ENCODE measurements at regions not wholly inside any gene's neighbourhood (a gene's known extent, or its start where the extent isn't known, plus 50 kb on each side); places are given as distances from the start of the nearest gene placed in this dataset.

DNA sequence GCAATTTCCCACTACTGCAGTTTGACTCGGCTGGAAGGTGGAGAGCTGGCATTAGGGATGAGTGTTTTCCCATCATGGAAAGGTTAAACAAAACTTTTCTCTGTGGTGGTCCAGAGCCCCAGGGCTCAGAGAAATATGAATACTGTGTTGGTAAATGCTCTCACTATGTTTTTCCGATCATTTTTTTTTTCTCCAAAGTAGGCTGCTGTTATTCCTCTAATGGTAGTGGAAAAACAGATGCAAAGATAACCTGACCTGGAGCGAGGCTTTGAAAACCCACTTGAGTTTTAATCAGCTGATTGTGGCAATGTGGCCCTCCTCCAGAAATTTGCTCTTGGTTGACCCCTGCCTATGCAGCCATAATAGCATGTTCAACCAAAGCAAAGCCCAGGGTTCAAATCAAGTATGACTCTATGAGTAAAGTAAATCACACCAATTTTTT lies 320.8 kb upstream of the CTNNB1 start:
- DNase-seq, result no peak
- no peak overlapping the region for H3K56ac ChIP-seq (ENCODE audit: insufficient read length, low read depth, low read length)
- no peaks in the 10 kb centered on the region for H4K20me1 ChIP-seq (ENCODE audit: control insufficient read depth, insufficient read depth, insufficient read length)

More for the DNA sequence above, 320.8 kb upstream of the CTNNB1 start:
- no peak overlapping the region for H3K14ac ChIP-seq (ENCODE audit: insufficient read depth, low read length)
- H3K9me3 ChIP-seq (ENCODE audit: control insufficient read depth, low read depth, low read length), result no peaks in the 10 kb centered on the region
- no peak overlapping the region for H3T11ph ChIP-seq (ENCODE audit: low read length)
- Mint-ChIP-seq H3K27me3 (ENCODE audit: low read depth) (no peaks in the 10 kb centered on the region), H3K4me1 (peaks cover 16 to 21% of the 10 kb centered on the region in 2 experiments), H3K4me3 (no peak overlapping the region), H3K9me3 (no peaks in the 10 kb centered on the region; a peak in 1 of 5 replicates), H3K36me3 (ENCODE audit: insufficient read depth in 1 of 3, low read depth in 3 of 3) (no peaks in the 10 kb centered on the region; a peak in 1 of 7 replicates), H3K27ac (no peak overlapping the region)
- H3K4me2 ChIP-seq (ENCODE audit: insufficient read depth, insufficient read length, low read length), result no peak overlapping the region
- no peak overlapping the region for H2BK12ac ChIP-seq (ENCODE audit: insufficient read length, low read depth, low read length)
- H3K27ac ChIP-seq (ENCODE audit: insufficient read length, low read depth, low read length), result no peak overlapping the region
- H3K79me2 ChIP-seq (ENCODE audit: insufficient read depth, low read length), result no peaks in the 10 kb centered on the region
- no peak overlapping the region for H3K23ac ChIP-seq (ENCODE audit: insufficient read length, low read depth, low read length)
- no peak overlapping the region for H3K4ac ChIP-seq (ENCODE audit: low read depth, low read length)
- no peaks in the 10 kb centered on the region for H3K79me1 ChIP-seq (ENCODE audit: insufficient read depth, low read depth, low read length, poor library complexity, severe bottlenecking)
- no peak overlapping the region for H2BK15ac ChIP-seq (ENCODE audit: low read depth, low read length)
- H4K5ac ChIP-seq (ENCODE audit: insufficient read length, low read depth, low read length), result no peak overlapping the region
- no peak overlapping the region for H4K8ac ChIP-seq (replicated peaks; ENCODE audit: insufficient read length, low read depth, low read length)
- TF ChIP-seq, protein P1, sequence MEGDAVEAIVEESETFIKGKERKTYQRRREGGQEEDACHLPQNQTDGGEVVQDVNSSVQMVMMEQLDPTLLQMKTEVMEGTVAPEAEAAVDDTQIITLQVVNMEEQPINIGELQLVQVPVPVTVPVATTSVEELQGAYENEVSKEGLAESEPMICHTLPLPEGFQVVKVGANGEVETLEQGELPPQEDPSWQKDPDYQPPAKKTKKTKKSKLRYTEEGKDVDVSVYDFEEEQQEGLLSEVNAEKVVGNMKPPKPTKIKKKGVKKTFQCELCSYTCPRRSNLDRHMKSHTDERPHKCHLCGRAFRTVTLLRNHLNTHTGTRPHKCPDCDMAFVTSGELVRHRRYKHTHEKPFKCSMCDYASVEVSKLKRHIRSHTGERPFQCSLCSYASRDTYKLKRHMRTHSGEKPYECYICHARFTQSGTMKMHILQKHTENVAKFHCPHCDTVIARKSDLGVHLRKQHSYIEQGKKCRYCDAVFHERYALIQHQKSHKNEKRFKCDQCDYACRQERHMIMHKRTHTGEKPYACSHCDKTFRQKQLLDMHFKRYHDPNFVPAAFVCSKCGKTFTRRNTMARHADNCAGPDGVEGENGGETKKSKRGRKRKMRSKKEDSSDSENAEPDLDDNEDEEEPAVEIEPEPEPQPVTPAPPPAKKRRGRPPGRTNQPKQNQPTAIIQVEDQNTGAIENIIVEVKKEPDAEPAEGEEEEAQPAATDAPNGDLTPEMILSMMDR (conservative IDR thresholded peaks at IDR 0.05), result no peak
- H2AFZ ChIP-seq (ENCODE audit: low read length), result no peak overlapping the region
- no peak overlapping the region for H4K91ac ChIP-seq (ENCODE audit: insufficient read length, low read depth, low read length)
- no peak overlapping the region for H2AK5ac ChIP-seq (ENCODE audit: insufficient read length, low read length)
- H2BK120ac ChIP-seq (ENCODE audit: low read depth, low read length, poor library complexity, severe bottlenecking), result no peak overlapping the region
- H2BK5ac ChIP-seq (ENCODE audit: insufficient read length, low read length), result no peak overlapping the region
- H3K27me3 ChIP-seq (ENCODE audit: insufficient read depth, low read length), result no peaks in the 10 kb centered on the region
- H3K9ac ChIP-seq (ENCODE audit: extremely low read depth, insufficient read length, low read length), result no peak overlapping the region
- no peak overlapping the region for H2BK20ac ChIP-seq (ENCODE audit: low read depth, low read length, poor library complexity, severe bottlenecking)
- H3K23me2 ChIP-seq (ENCODE audit: insufficient read length, low read depth, low read length, poor library complexity, severe bottlenecking), result no peaks in the 10 kb centered on the region
- H3K4me1 ChIP-seq (ENCODE audit: insufficient read depth, low read length), result no peaks in the 10 kb centered on the region; the same call in 1 of the 2 replicates
- H3K18ac ChIP-seq (ENCODE audit: insufficient read length, low read depth, low read length), result no peak overlapping the region
- WGBS (ENCODE audit: extremely low coverage, insufficient read length, low lambda C conversion rate), result no CpG with 5 or more reads among the region's 3 CpGs

All from H9 (cell line).